ENCODE measurements at regions not wholly inside any gene's neighbourhood (a gene's known extent, or its start where the extent isn't known, plus 50 kb on each side); places are given as distances from the start of the nearest gene placed in this dataset.

- H3K9me1 ChIP-seq (replicated peaks; ENCODE audit: control insufficient read depth, extremely low read depth, insufficient read depth, low read length), result no peaks in the 10 kb centered on the region
- H4K20me1 ChIP-seq (replicated peaks; ENCODE audit: control insufficient read depth, extremely low read depth, insufficient read depth, low read length), result no peaks in the 10 kb centered on the region
- no peak for TF ChIP-seq EZH2 (IDR thresholded peaks at IDR 0.05; ENCODE audit: borderline replicate concordance, low read depth, low read length, severe bottlenecking)
- TF ChIP-seq, protein P1, sequence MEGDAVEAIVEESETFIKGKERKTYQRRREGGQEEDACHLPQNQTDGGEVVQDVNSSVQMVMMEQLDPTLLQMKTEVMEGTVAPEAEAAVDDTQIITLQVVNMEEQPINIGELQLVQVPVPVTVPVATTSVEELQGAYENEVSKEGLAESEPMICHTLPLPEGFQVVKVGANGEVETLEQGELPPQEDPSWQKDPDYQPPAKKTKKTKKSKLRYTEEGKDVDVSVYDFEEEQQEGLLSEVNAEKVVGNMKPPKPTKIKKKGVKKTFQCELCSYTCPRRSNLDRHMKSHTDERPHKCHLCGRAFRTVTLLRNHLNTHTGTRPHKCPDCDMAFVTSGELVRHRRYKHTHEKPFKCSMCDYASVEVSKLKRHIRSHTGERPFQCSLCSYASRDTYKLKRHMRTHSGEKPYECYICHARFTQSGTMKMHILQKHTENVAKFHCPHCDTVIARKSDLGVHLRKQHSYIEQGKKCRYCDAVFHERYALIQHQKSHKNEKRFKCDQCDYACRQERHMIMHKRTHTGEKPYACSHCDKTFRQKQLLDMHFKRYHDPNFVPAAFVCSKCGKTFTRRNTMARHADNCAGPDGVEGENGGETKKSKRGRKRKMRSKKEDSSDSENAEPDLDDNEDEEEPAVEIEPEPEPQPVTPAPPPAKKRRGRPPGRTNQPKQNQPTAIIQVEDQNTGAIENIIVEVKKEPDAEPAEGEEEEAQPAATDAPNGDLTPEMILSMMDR (IDR thresholded peaks at IDR 0.05; ENCODE audit: extremely low read depth in 1 of 2, insufficient read depth in 1 of 2, low read depth in 1 of 2, low read length in 2 of 2), result peak; percentile 58
- TF ChIP-seq, protein P2, sequence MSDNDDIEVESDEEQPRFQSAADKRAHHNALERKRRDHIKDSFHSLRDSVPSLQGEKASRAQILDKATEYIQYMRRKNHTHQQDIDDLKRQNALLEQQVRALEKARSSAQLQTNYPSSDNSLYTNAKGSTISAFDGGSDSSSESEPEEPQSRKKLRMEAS (IDR thresholded peaks at IDR 0.05; ENCODE audit: insufficient read depth, insufficient read length), result no peak
- CTCF ChIA-PET, result interaction anchor here (0.9 to 7.9 kb wide), 19 partner anchors 8 to 506 kb away, joined by 3 to 148 read pairs (median 4); partner anchors contain the start of gene CDH2
- dilution Hi-C loops (cut with MboI; ENCODE audit: extremely low pct_ligation_motif_present, low sequenced_read_pairs), result no loop called here
- peak; percentile 40 for DNase-seq (ENCODE audit: low read depth, low spot score)
- no TSS peak for BruUV-seq (replicated peaks)
- no peak overlapping the region for H3K9ac ChIP-seq (replicated peaks; ENCODE audit: extremely low read depth, insufficient read depth, low read length)
- H2AFZ ChIP-seq (ENCODE audit: low read depth, low read length), result no peak overlapping the region
- H3K4me1 ChIP-seq (ENCODE audit: control insufficient read depth, extremely low read depth, insufficient read depth, low read length), result no peaks in the 10 kb centered on the region
- no peaks in the 10 kb centered on the region for H3K9me3 ChIP-seq (replicated peaks; ENCODE audit: control insufficient read depth, insufficient read depth, low read length)
- no peak overlapping the region for H3K4me3 ChIP-seq (replicated peaks in 1 of 3; ENCODE audit: insufficient read depth in 1 of 3, low read depth in 1 of 3, low read length in 3 of 3)
- H3K4me2 ChIP-seq (ENCODE audit: insufficient read depth, low read length), result no peak overlapping the region
- POLR2A ChIA-PET, result no interaction called here
- FAIRE-seq, result peak; percentile 66
- H3K36me3 ChIP-seq (ENCODE audit: control insufficient read depth in 2 of 2, extremely low read depth in 1 of 2, insufficient read depth in 2 of 2, low read length in 2 of 2), result no peaks in the 10 kb centered on the region
- intact Hi-C loops (cut with micrococcal nuclease), result loop anchor here (1.0 kb wide), 2 partner anchors 64 to 503 kb away; no protein-coding TSS in a partner anchor
- H3K27me3 ChIP-seq (ENCODE audit: control insufficient read depth in 2 of 2, insufficient read depth in 2 of 2, low read length in 2 of 2), result no peaks in the 10 kb centered on the region
- no peaks in the 10 kb centered on the region for H3K79me2 ChIP-seq (ENCODE audit: control insufficient read depth, insufficient read depth, low read length)
- H3K27ac ChIP-seq (ENCODE audit: insufficient read depth, low read depth, low read length), result no peak overlapping the region
These were observed 491.0 kb downstream of the CDH2 start for GRCh38 chr18:27685807-27686412.

- H3K4me2 ChIP-seq (ENCODE audit: insufficient read depth, low read length), result no peak overlapping the region
- no peak overlapping the region for H3K27ac ChIP-seq (ENCODE audit: insufficient read depth, low read depth, low read length)
- intact Hi-C loops (cut with micrococcal nuclease) (no loop called here), dilution Hi-C loops (cut with MboI; ENCODE audit: extremely low pct_ligation_motif_present, low sequenced_read_pairs) (no loop called here)
- H3K36me3 ChIP-seq (ENCODE audit: control insufficient read depth in 2 of 2, extremely low read depth in 1 of 2, insufficient read depth in 2 of 2, low read length in 2 of 2), result no peaks in the 10 kb centered on the region
- H3K9me1 ChIP-seq (replicated peaks; ENCODE audit: control insufficient read depth, extremely low read depth, insufficient read depth, low read length), result no peaks in the 10 kb centered on the region
- H3K9ac ChIP-seq (replicated peaks; ENCODE audit: extremely low read depth, insufficient read depth, low read length), result no peak overlapping the region
- H3K79me2 ChIP-seq (ENCODE audit: control insufficient read depth, insufficient read depth, low read length), result no peaks in the 10 kb centered on the region
- ChIA-PET CTCF (interaction anchor here (0.8 to 7.9 kb wide), 21 partner anchors 9 to 506 kb away, joined by 3 to 148 read pairs (median 4); partner anchors contain the start of gene CDH2), POLR2A (no interaction called here)
- no peaks in the 10 kb centered on the region for H3K9me3 ChIP-seq (replicated peaks; ENCODE audit: control insufficient read depth, insufficient read depth, low read length)
- H3K4me1 ChIP-seq (ENCODE audit: control insufficient read depth, extremely low read depth, insufficient read depth, low read length), result no peaks in the 10 kb centered on the region
- H4K20me1 ChIP-seq (replicated peaks; ENCODE audit: control insufficient read depth, extremely low read depth, insufficient read depth, low read length), result no peaks in the 10 kb centered on the region
- H3K4me3 ChIP-seq (replicated peaks in 1 of 3; ENCODE audit: insufficient read depth in 1 of 3, low read depth in 1 of 3, low read length in 3 of 3), result no peak overlapping the region
- DNase-seq (ENCODE audit: low read depth, low spot score), result no peak
- H2AFZ ChIP-seq (ENCODE audit: low read depth, low read length), result no peak overlapping the region
- BruUV-seq (replicated peaks), result no TSS peak
- H3K27me3 ChIP-seq (ENCODE audit: control insufficient read depth in 2 of 2, insufficient read depth in 2 of 2, low read length in 2 of 2), result no peaks in the 10 kb centered on the region
- TF ChIP-seq JUN (IDR thresholded peaks at IDR 0.05; ENCODE audit: borderline replicate concordance, insufficient read depth, insufficient read length, low read depth) (no peak), MYC (IDR thresholded peaks at IDR 0.05; ENCODE audit: low read depth, low read length) (no peak), POLR2AphosphoS5 (IDR thresholded peaks at IDR 0.05; ENCODE audit: insufficient read depth, low read depth, low read length) (no peak), GATA2 (IDR thresholded peaks at IDR 0.05; ENCODE audit: insufficient read depth, insufficient read length, low read depth, low read length) (no peak), POLR2A (IDR thresholded peaks at IDR 0.05; ENCODE audit: low read depth, low read length) (no peak), FOS (IDR thresholded peaks at IDR 0.05; ENCODE audit: borderline replicate concordance, insufficient read depth, low read length) (no peak), EZH2 (IDR thresholded peaks at IDR 0.05; ENCODE audit: borderline replicate concordance, low read depth, low read length, severe bottlenecking) (no peak)
- TF ChIP-seq, protein P1 (IDR thresholded peaks at IDR 0.05; ENCODE audit: extremely low read depth in 1 of 2, insufficient read depth in 1 of 2, low read depth in 1 of 2, low read length in 2 of 2), result no peak
- TF ChIP-seq, protein P2 (IDR thresholded peaks at IDR 0.05; ENCODE audit: insufficient read depth, insufficient read length), result no peak
- FAIRE-seq, result no peak
These were observed 491.8 kb downstream of the CDH2 start for GRCh38 chr18:27685091-27685490.
